ENCODE measurements at regions not wholly inside any gene's neighbourhood (a gene's known extent, or its start where the extent isn't known, plus 50 kb on each side); places are given as distances from the start of the nearest gene placed in this dataset.

GRCh38 chr17:79301469-79301868 is 226.8 kb downstream of the ENGASE start:
- WGBS = 82% methylated on average over 8 of the region's 8 CpGs
- Histone ChIP-seq H3K9me3 (ENCODE audit: control insufficient read depth in 2 of 2, insufficient read depth in 1 of 2, low read length in 1 of 2) (no peaks in the 10 kb centered on the region), H3K36me3 (ENCODE audit: control insufficient read depth in 2 of 2, insufficient read depth in 2 of 2, low read length in 1 of 2) (no peaks in the 10 kb centered on the region), H3K27me3 (ENCODE audit: control insufficient read depth in 2 of 2, insufficient read depth in 1 of 2, low read length in 1 of 2) (peaks cover 0 to 21% of the 10 kb centered on the region in 2 donors), H3K27ac (ENCODE audit: low read depth in 1 of 2, low read length in 1 of 2) (no peak overlapping the region), H3K4me3 (ENCODE audit: low read length in 2 of 2) (no peak overlapping the region), H3K4me1 (ENCODE audit: control insufficient read depth in 2 of 2, insufficient read depth in 2 of 2, low read length in 2 of 2) (no peaks in the 10 kb centered on the region)
- no peak for DNase-seq (ENCODE audit: low read depth in 6 of 9, low spot score in 9 of 9)

GRCh38 chr17:79299349-79299748 is 224.7 kb downstream of the ENGASE start:
- Histone ChIP-seq H3K27me3 (ENCODE audit: control insufficient read depth in 2 of 2, insufficient read depth in 1 of 2, low read length in 1 of 2) (peaks cover 0 to 2% of the 10 kb centered on the region in 2 donors), H3K4me3 (ENCODE audit: low read length in 2 of 2) (no peak overlapping the region)
- 85% methylated on average over 7 of the region's 7 CpGs for WGBS

GRCh38 chr17:79298799-79299198 is 224.2 kb downstream of the ENGASE start:
- Histone ChIP-seq H3K27me3 (ENCODE audit: control insufficient read depth in 2 of 2, insufficient read depth in 1 of 2, low read length in 1 of 2) (peaks cover 0 to 2% of the 10 kb centered on the region in 2 donors), H3K36me3 (ENCODE audit: control insufficient read depth in 2 of 2, insufficient read depth in 2 of 2, low read length in 1 of 2) (no peaks in the 10 kb centered on the region), H3K4me3 (ENCODE audit: low read length in 2 of 2) (no peak overlapping the region), H3K27ac (ENCODE audit: low read depth in 1 of 2, low read length in 1 of 2) (no peak overlapping the region), H3K4me1 (ENCODE audit: control insufficient read depth in 2 of 2, insufficient read depth in 2 of 2, low read length in 2 of 2) (no peaks in the 10 kb centered on the region), H3K9me3 (ENCODE audit: control insufficient read depth in 2 of 2, insufficient read depth in 1 of 2, low read length in 1 of 2) (no peaks in the 10 kb centered on the region)
- 91% methylated on average over 12 of the region's 12 CpGs for whole genome bisulfite sequencing
- no peak for DNase-seq (ENCODE audit: low read depth in 6 of 9, low spot score in 9 of 9)

More at GRCh38 chr17:79299349-79299748, 224.7 kb downstream of the ENGASE start:
- Histone ChIP-seq H3K36me3 (ENCODE audit: control insufficient read depth in 2 of 2, insufficient read depth in 2 of 2, low read length in 1 of 2) (no peaks in the 10 kb centered on the region), H3K9me3 (ENCODE audit: control insufficient read depth in 2 of 2, insufficient read depth in 1 of 2, low read length in 1 of 2) (no peaks in the 10 kb centered on the region), H3K4me1 (ENCODE audit: control insufficient read depth in 2 of 2, insufficient read depth in 2 of 2, low read length in 2 of 2) (no peaks in the 10 kb centered on the region), H3K27ac (ENCODE audit: low read depth in 1 of 2, low read length in 1 of 2) (no peak overlapping the region)
- no peak for DNase-seq (ENCODE audit: low read depth in 6 of 9, low spot score in 9 of 9)

- Histone ChIP-seq H3K4me1 (ENCODE audit: control insufficient read depth in 2 of 2, insufficient read depth in 2 of 2, low read length in 2 of 2) (no peaks in the 10 kb centered on the region), H3K36me3 (ENCODE audit: control insufficient read depth in 2 of 2, insufficient read depth in 2 of 2, low read length in 1 of 2) (no peaks in the 10 kb centered on the region), H3K27me3 (ENCODE audit: control insufficient read depth in 2 of 2, insufficient read depth in 1 of 2, low read length in 1 of 2) (no peaks in the 10 kb centered on the region), H3K9me3 (ENCODE audit: control insufficient read depth in 2 of 2, insufficient read depth in 1 of 2, low read length in 1 of 2) (no peaks in the 10 kb centered on the region), H3K4me3 (ENCODE audit: low read length in 2 of 2) (no peak overlapping the region), H3K27ac (ENCODE audit: low read depth in 1 of 2, low read length in 1 of 2) (no peak overlapping the region)
- no peak for DNase-seq (ENCODE audit: low read depth in 6 of 9, low spot score in 9 of 9)
- WGBS = 88% methylated on average over 7 of the region's 7 CpGs
These were observed 221.6 kb downstream of the ENGASE start for GRCh38 chr17:79296243-79296642.

- Histone ChIP-seq H3K36me3 (ENCODE audit: control insufficient read depth in 2 of 2, insufficient read depth in 2 of 2, low read length in 1 of 2) (no peaks in the 10 kb centered on the region), H3K27me3 (ENCODE audit: control insufficient read depth in 2 of 2, insufficient read depth in 1 of 2, low read length in 1 of 2) (peaks cover 0 to 2% of the 10 kb centered on the region in 2 donors), H3K27ac (ENCODE audit: low read depth in 1 of 2, low read length in 1 of 2) (no peak overlapping the region), H3K4me1 (ENCODE audit: control insufficient read depth in 2 of 2, insufficient read depth in 2 of 2, low read length in 2 of 2) (no peaks in the 10 kb centered on the region), H3K9me3 (ENCODE audit: control insufficient read depth in 2 of 2, insufficient read depth in 1 of 2, low read length in 1 of 2) (no peaks in the 10 kb centered on the region), H3K4me3 (ENCODE audit: low read length in 2 of 2) (no peak overlapping the region)
- no peak for DNase-seq (ENCODE audit: low read depth in 6 of 9, low spot score in 9 of 9)
- 77% methylated on average over 6 of the region's 6 CpGs for WGBS
These were observed 220.7 kb downstream of the ENGASE start for GRCh38 chr17:79295307-79295706.

- WGBS = 30% methylated on average over 26 of the region's 26 CpGs
- Histone ChIP-seq H3K9me3 (ENCODE audit: control insufficient read depth in 2 of 2, insufficient read depth in 1 of 2, low read length in 1 of 2) (no peaks in the 10 kb centered on the region), H3K36me3 (ENCODE audit: control insufficient read depth in 2 of 2, insufficient read depth in 2 of 2, low read length in 1 of 2) (no peaks in the 10 kb centered on the region), H3K27me3 (ENCODE audit: control insufficient read depth in 2 of 2, insufficient read depth in 1 of 2, low read length in 1 of 2) (peaks cover 0 to 2% of the 10 kb centered on the region in 2 donors), H3K27ac (ENCODE audit: low read depth in 1 of 2, low read length in 1 of 2) (no peak overlapping the region), H3K4me3 (ENCODE audit: low read length in 2 of 2) (no peak overlapping the region), H3K4me1 (ENCODE audit: control insufficient read depth in 2 of 2, insufficient read depth in 2 of 2, low read length in 2 of 2) (no peaks in the 10 kb centered on the region)
- peak; percentile 27 to 74 (median 45) for DNase-seq (ENCODE audit: low read depth in 6 of 9, low spot score in 9 of 9)
These were observed 219.9 kb downstream of the ENGASE start for GRCh38 chr17:79294459-79295071.

- H3K27me3 ChIP-seq (ENCODE audit: control insufficient read depth in 2 of 2, insufficient read depth in 1 of 2, low read length in 1 of 2) = peaks cover 0 to 2% of the 10 kb centered on the region in 2 donors
- no peaks in the 10 kb centered on the region for H3K4me1 ChIP-seq (ENCODE audit: control insufficient read depth in 2 of 2, insufficient read depth in 2 of 2, low read length in 2 of 2)
- H3K27ac ChIP-seq (ENCODE audit: low read depth in 1 of 2, low read length in 1 of 2) = no peak overlapping the region
- no peaks in the 10 kb centered on the region for H3K9me3 ChIP-seq (ENCODE audit: control insufficient read depth in 2 of 2, insufficient read depth in 1 of 2, low read length in 1 of 2)
- H3K36me3 ChIP-seq (ENCODE audit: control insufficient read depth in 2 of 2, insufficient read depth in 2 of 2, low read length in 1 of 2) = no peaks in the 10 kb centered on the region
- no peak overlapping the region for H3K4me3 ChIP-seq (ENCODE audit: low read length in 2 of 2)
- no peak for DNase-seq (ENCODE audit: low read depth in 6 of 9, low spot score in 9 of 9)
- 84% methylated on average over 6 of the region's 6 CpGs for WGBS
These were observed 217.9 kb downstream of the ENGASE start for GRCh38 chr17:79292501-79292900.

- Histone ChIP-seq H3K27ac (ENCODE audit: low read depth in 1 of 2, low read length in 1 of 2) (no peak overlapping the region), H3K4me3 (ENCODE audit: low read length in 2 of 2) (no peak overlapping the region), H3K36me3 (ENCODE audit: control insufficient read depth in 2 of 2, insufficient read depth in 2 of 2, low read length in 1 of 2) (no peaks in the 10 kb centered on the region), H3K9me3 (ENCODE audit: control insufficient read depth in 2 of 2, insufficient read depth in 1 of 2, low read length in 1 of 2) (no peaks in the 10 kb centered on the region), H3K27me3 (ENCODE audit: control insufficient read depth in 2 of 2, insufficient read depth in 1 of 2, low read length in 1 of 2) (peaks cover 0 to 4% of the 10 kb centered on the region in 2 donors), H3K4me1 (ENCODE audit: control insufficient read depth in 2 of 2, insufficient read depth in 2 of 2, low read length in 2 of 2) (no peaks in the 10 kb centered on the region)
- DNase-seq (ENCODE audit: low read depth in 6 of 9, low spot score in 9 of 9) = no peak
- 81% methylated on average over 3 of the region's 3 CpGs for WGBS
These were observed 216.8 kb downstream of the ENGASE start for GRCh38 chr17:79291391-79291790.

GRCh38 chr17:79290726-79291125 is 216.1 kb downstream of the ENGASE start:
- Histone ChIP-seq H3K27me3 (ENCODE audit: control insufficient read depth in 2 of 2, insufficient read depth in 1 of 2, low read length in 1 of 2) (peaks cover 0 to 4% of the 10 kb centered on the region in 2 donors), H3K4me1 (ENCODE audit: control insufficient read depth in 2 of 2, insufficient read depth in 2 of 2, low read length in 2 of 2) (no peaks in the 10 kb centered on the region), H3K9me3 (ENCODE audit: control insufficient read depth in 2 of 2, insufficient read depth in 1 of 2, low read length in 1 of 2) (no peaks in the 10 kb centered on the region), H3K27ac (ENCODE audit: low read depth in 1 of 2, low read length in 1 of 2) (no peak overlapping the region), H3K36me3 (ENCODE audit: control insufficient read depth in 2 of 2, insufficient read depth in 2 of 2, low read length in 1 of 2) (no peaks in the 10 kb centered on the region), H3K4me3 (ENCODE audit: low read length in 2 of 2) (no peak overlapping the region)
- DNase-seq (ENCODE audit: low read depth in 6 of 9, low spot score in 9 of 9) = no peak
- 72% methylated on average over 4 of the region's 4 CpGs for WGBS

Measured in thymus (tissue), 11 donors.